CD8-positive, alpha-beta memory T cell (primary cell): ENCODE measurements at regions not wholly inside any gene's neighbourhood (a gene's known extent, or its start where the extent isn't known, plus 50 kb on each side); places are given as distances from the start of the nearest gene placed in this dataset.

Experiments used
- CTCF ChIA-PET: fragments of 350-600 bp; sonication (Branson Sonifier 250); formaldehyde crosslinking; loops from one replicate; lab custom pipeline; 2021; ENCODE audit warnings: antibody characterized with exemption; lab: Charles Lee
- POLR2A ChIA-PET: fragments of 350-600 bp; sonication (Branson Sonifier 250); formaldehyde crosslinking; loops from one replicate; lab custom pipeline; 2021; ENCODE audit warnings: antibody characterized with exemption; lab: Charles Lee
- DNase-seq, 5 donors: peaks; one replicate each; pipeline versions ENCODE4 v3.0.0 to v3.0.0-alpha.2; 2020 to 2022; ENCODE audit warnings: mixed read lengths in 1 of 5
- H3K27ac ChIP-seq: one replicate; pipeline ENCODE4 v1.7.0; 2013; ENCODE audit warnings: low read depth, mild to moderate bottlenecking, low read length, moderate library complexity
- H3K27me3 ChIP-seq: 2 replicates; pipeline ENCODE4 v1.7.0; 2013; ENCODE audit warnings: low read length, mild to moderate bottlenecking; ENCODE audit not compliant: insufficient read depth, poor library complexity, severe bottlenecking
- H3K36me3 ChIP-seq: 2 replicates; pipeline ENCODE4 v1.7.0; 2013; ENCODE audit warnings: mild to moderate bottlenecking, low read length, moderate library complexity; ENCODE audit not compliant: insufficient read depth
- H3K4me1 ChIP-seq: 2 replicates; pipeline ENCODE4 v1.7.0; 2013; ENCODE audit warnings: mild to moderate bottlenecking, low read length, moderate library complexity; ENCODE audit not compliant: insufficient read depth
- H3K4me3 ChIP-seq: 2 replicates; pipeline ENCODE4 v1.7.0; 2013; ENCODE audit warnings: mild to moderate bottlenecking, low read length
- H3K9me3 ChIP-seq: 2 replicates; pipeline ENCODE4 v1.7.0; 2013; ENCODE audit warnings: mild to moderate bottlenecking, low read length
- H3K27ac Mint-ChIP-seq, 8 donors: one replicate each; pipeline ENCODE4 v1.8.0; 2020 to 2021; ENCODE audit warnings: mixed read lengths in 8 of 8, mild to moderate bottlenecking in 6 of 8, inconsistent platforms in 3 of 8, moderate library complexity in 3 of 8
- H3K27me3 Mint-ChIP-seq, 2 donors: one replicate each; pipeline ENCODE4 v1.8.0; 2020 to 2021; ENCODE audit warnings: mixed read lengths in 2 of 2, mild to moderate bottlenecking in 1 of 2, moderate library complexity in 1 of 2
- H3K36me3 Mint-ChIP-seq, 3 donors: one replicate each; pipeline ENCODE4 v1.8.0; 2020 to 2021; ENCODE audit warnings: mixed read lengths in 3 of 3, inconsistent platforms in 1 of 3, mild to moderate bottlenecking in 1 of 3
- H3K4me1 Mint-ChIP-seq, 3 donors: one replicate each; pipeline ENCODE4 v1.8.0; 2020 to 2021; ENCODE audit warnings: mixed read lengths in 3 of 3, inconsistent platforms in 1 of 3, mild to moderate bottlenecking in 1 of 3
- H3K4me3 Mint-ChIP-seq, 7 donors: one replicate each; pipeline ENCODE4 v1.8.0; 2020 to 2021; ENCODE audit warnings: mixed read lengths in 7 of 7, mild to moderate bottlenecking in 6 of 7, moderate library complexity in 4 of 7, inconsistent platforms in 2 of 7
- H3K9me3 Mint-ChIP-seq, 5 donors: one replicate each; pipeline ENCODE4 v1.8.0; 2020 to 2022; ENCODE audit warnings: mixed read lengths in 5 of 5, mild to moderate bottlenecking in 3 of 5, moderate library complexity in 2 of 5, inconsistent platforms in 1 of 5

- CTCF ChIA-PET, result interaction anchor here (2.0 kb wide), 1 partner anchor 11 kb away, joined by 4 read pairs; no protein-coding TSS in a partner anchor
- no peak overlapping the region for H3K27ac ChIP-seq
- no peak for DNase-seq
- Mint-ChIP-seq H3K36me3 (no peaks in the 10 kb centered on the region), H3K4me1 (no peaks in the 10 kb centered on the region), H3K27me3 (peaks cover 4 to 34% of the 10 kb centered on the region in 2 donors), H3K27ac (no peak overlapping the region), H3K4me3 (no peak overlapping the region), H3K9me3 (no peaks in the 10 kb centered on the region)
- H3K4me3 ChIP-seq, result no peak overlapping the region
- H3K36me3 ChIP-seq, result no peaks in the 10 kb centered on the region
- no peaks in the 10 kb centered on the region for H3K9me3 ChIP-seq
- no peaks in the 10 kb centered on the region for H3K4me1 ChIP-seq
- POLR2A ChIA-PET, result no interaction called here
- no peaks in the 10 kb centered on the region for H3K27me3 ChIP-seq
Observed at GRCh38 chr6:8207869-8208191, 105.5 kb upstream of the EEF1E1 start.

GRCh38 chr6:8207191-8207868, 105.0 kb upstream of the EEF1E1 start:
- POLR2A ChIA-PET, result no interaction called here
- Histone ChIP-seq H3K36me3 (no peaks in the 10 kb centered on the region), H3K27me3 (no peaks in the 10 kb centered on the region), H3K9me3 (no peaks in the 10 kb centered on the region), H3K27ac (no peak overlapping the region), H3K4me3 (no peak overlapping the region), H3K4me1 (no peaks in the 10 kb centered on the region)
- no peaks in the 10 kb centered on the region for H3K9me3 Mint-ChIP-seq
- DNase-seq, result no peak
- no peak overlapping the region for H3K27ac Mint-ChIP-seq
- CTCF ChIA-PET, result interaction anchor here (2.0 kb wide), 1 partner anchor 12 kb away, joined by 4 read pairs; no protein-coding TSS in a partner anchor
- no peaks in the 10 kb centered on the region for H3K36me3 Mint-ChIP-seq
- no peaks in the 10 kb centered on the region for H3K4me1 Mint-ChIP-seq
- peaks cover 4 to 34% of the 10 kb centered on the region in 2 donors for H3K27me3 Mint-ChIP-seq
- no peak overlapping the region for H3K4me3 Mint-ChIP-seq

GRCh38 chr6:8203337-8203736, 101.0 kb upstream of the EEF1E1 start:
- Mint-ChIP-seq H3K9me3 (peaks cover 0 to 2% (median 0%) of the 10 kb centered on the region in 5 donors), H3K27ac (no peak overlapping the region), H3K4me3 (no peak overlapping the region), H3K27me3 (peaks cover 7 to 25% of the 10 kb centered on the region in 2 donors), H3K36me3 (no peaks in the 10 kb centered on the region), H3K4me1 (no peaks in the 10 kb centered on the region)
- CTCF ChIA-PET, result no interaction called here
- Histone ChIP-seq H3K27ac (no peak overlapping the region), H3K9me3 (no peaks in the 10 kb centered on the region), H3K27me3 (no peaks in the 10 kb centered on the region), H3K4me3 (no peak overlapping the region), H3K4me1 (no peaks in the 10 kb centered on the region), H3K36me3 (no peaks in the 10 kb centered on the region)
- no peak for DNase-seq
- POLR2A ChIA-PET, result no interaction called here

DNA sequence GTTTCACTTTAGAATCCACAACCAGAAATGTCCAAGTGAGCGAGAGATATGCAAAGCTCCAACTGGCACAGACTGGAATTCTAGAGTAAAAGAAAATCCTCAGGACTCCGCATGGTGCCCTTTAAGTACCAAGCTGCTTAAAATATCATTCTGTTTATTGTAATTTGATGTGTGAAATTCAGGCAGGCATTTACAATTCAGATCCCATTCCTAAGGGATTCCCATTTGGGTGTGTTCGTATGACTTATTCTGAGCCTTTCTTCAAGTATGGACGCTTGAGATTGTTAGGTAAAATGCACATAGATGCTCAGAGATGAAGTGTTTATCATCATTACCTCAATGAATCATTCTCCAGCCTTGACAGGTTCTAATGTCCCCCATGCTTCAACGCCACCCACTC, 99.3 kb upstream of the EEF1E1 start:
- H3K36me3 Mint-ChIP-seq, result no peaks in the 10 kb centered on the region
- H3K9me3 Mint-ChIP-seq, result peaks cover 0 to 2% (median 0%) of the 10 kb centered on the region in 5 donors
- H3K4me1 ChIP-seq, result no peaks in the 10 kb centered on the region

GRCh38 chr6:8200255-8200654, 97.9 kb upstream of the EEF1E1 start:
- H3K36me3 Mint-ChIP-seq, result no peaks in the 10 kb centered on the region
- CTCF ChIA-PET, result interaction anchor here (1.1 kb wide), 1 partner anchor 19 kb away, joined by 3 read pairs; no protein-coding TSS in a partner anchor
- Histone ChIP-seq H3K4me3 (no peak overlapping the region), H3K27ac (no peak overlapping the region), H3K9me3 (no peaks in the 10 kb centered on the region), H3K36me3 (no peaks in the 10 kb centered on the region), H3K27me3 (no peaks in the 10 kb centered on the region), H3K4me1 (no peaks in the 10 kb centered on the region)
- no peak overlapping the region for H3K27ac Mint-ChIP-seq
- H3K27me3 Mint-ChIP-seq, result peaks cover 5 to 29% of the 10 kb centered on the region in 2 donors
- no peak for DNase-seq
- H3K9me3 Mint-ChIP-seq, result peaks cover 0 to 2% (median 0%) of the 10 kb centered on the region in 5 donors
- H3K4me3 Mint-ChIP-seq, result no peak overlapping the region
- H3K4me1 Mint-ChIP-seq, result no peaks in the 10 kb centered on the region
- POLR2A ChIA-PET, result no interaction called here

More for the DNA sequence above, 99.3 kb upstream of the EEF1E1 start:
- Histone ChIP-seq H3K4me3 (no peak overlapping the region), H3K27me3 (no peaks in the 10 kb centered on the region), H3K27ac (no peak overlapping the region), H3K36me3 (no peaks in the 10 kb centered on the region), H3K9me3 (no peaks in the 10 kb centered on the region)
- Mint-ChIP-seq H3K27ac (no peak overlapping the region), H3K4me3 (no peak overlapping the region), H3K27me3 (peaks cover 5 to 29% of the 10 kb centered on the region in 2 donors), H3K4me1 (no peaks in the 10 kb centered on the region)
- ChIA-PET CTCF (no interaction called here), POLR2A (no interaction called here)
- DNase-seq, result no peak

GRCh38 chr6:8195714-8196102, 93.4 kb upstream of the EEF1E1 start:
- Mint-ChIP-seq H3K4me3 (no peak overlapping the region), H3K4me1 (no peaks in the 10 kb centered on the region), H3K9me3 (peaks cover 0 to 2% (median 0%) of the 10 kb centered on the region in 5 donors), H3K27ac (no peak overlapping the region), H3K36me3 (no peaks in the 10 kb centered on the region), H3K27me3 (peaks cover 3 to 17% of the 10 kb centered on the region in 2 donors)
- no peaks in the 10 kb centered on the region for H3K4me1 ChIP-seq
- H3K36me3 ChIP-seq, result no peaks in the 10 kb centered on the region
- H3K27ac ChIP-seq, result no peak overlapping the region
- H3K4me3 ChIP-seq, result no peak overlapping the region
- no peaks in the 10 kb centered on the region for H3K9me3 ChIP-seq
- DNase-seq, result no peak
- ChIA-PET POLR2A (no interaction called here), CTCF (interaction anchor here (1.7 kb wide), 1 partner anchor 24 kb away, joined by 4 read pairs; no protein-coding TSS in a partner anchor)
- no peaks in the 10 kb centered on the region for H3K27me3 ChIP-seq

DNA sequence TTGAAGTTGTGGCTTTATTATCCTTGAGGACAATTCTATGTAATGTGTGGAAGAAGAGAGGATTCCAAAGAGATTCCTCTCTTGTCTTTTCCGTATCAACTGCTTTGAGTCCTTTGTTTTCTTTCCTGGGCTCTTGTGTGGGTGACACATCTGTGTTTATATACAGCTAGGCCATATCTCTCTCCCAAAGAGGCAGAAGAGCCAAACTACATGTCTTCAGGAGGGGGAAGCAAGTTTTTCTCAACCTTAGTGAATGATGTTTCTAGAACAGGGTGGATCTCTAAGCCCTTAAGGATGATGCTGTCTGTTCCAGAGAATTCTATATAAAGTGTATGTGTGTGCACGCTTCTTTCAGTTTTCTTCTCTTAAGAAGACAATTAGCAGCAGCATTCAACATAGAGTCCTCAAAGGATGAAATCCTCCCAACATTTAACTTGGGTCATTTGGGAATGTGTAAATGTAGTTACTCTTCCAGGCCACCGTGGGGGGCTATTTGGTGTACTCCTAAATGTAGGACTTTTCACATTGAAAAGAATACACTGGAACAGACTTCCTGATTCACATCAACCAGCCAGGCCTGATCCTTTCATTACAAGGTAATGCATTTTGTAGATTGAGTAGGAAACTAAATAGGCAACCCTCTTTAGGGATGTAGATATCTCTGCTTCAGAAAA, 92.8 kb upstream of the EEF1E1 start:
- ChIA-PET CTCF (no interaction called here), POLR2A (no interaction called here)
- H3K4me1 Mint-ChIP-seq, result no peaks in the 10 kb centered on the region
- H3K27me3 Mint-ChIP-seq, result peaks cover 4 to 23% of the 10 kb centered on the region in 2 donors
- no peak for DNase-seq
- H3K27ac ChIP-seq, result no peak overlapping the region
- no peak overlapping the region for H3K27ac Mint-ChIP-seq
- H3K4me1 ChIP-seq, result no peaks in the 10 kb centered on the region
- no peaks in the 10 kb centered on the region for H3K36me3 ChIP-seq
- peaks cover 0 to 2% (median 0%) of the 10 kb centered on the region in 5 donors for H3K9me3 Mint-ChIP-seq
- H3K36me3 Mint-ChIP-seq, result no peaks in the 10 kb centered on the region
- no peaks in the 10 kb centered on the region for H3K27me3 ChIP-seq
- no peaks in the 10 kb centered on the region for H3K9me3 ChIP-seq
- H3K4me3 ChIP-seq, result no peak overlapping the region
- no peak overlapping the region for H3K4me3 Mint-ChIP-seq

DNA sequence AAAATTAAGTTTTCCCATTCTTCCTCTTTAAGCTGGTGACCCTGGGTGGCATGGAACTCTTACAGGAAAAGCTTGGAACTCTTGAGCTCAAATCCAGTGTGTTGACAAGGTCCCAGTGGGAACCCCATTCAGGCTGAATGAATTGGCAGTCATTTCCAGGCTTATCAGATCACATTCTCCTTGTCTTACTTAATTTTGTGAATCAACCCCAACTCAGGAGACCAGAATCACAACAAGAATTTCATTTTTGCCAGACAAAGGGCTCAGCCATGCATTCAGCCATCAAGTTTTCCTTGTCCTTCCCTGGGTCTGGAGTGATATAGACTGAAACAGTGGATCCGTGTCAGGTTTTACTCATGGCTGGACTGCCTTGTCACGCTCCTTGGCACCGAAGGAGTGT, 92.1 kb upstream of the EEF1E1 start:
- H3K4me3 ChIP-seq, result no peak overlapping the region
- no peaks in the 10 kb centered on the region for H3K9me3 ChIP-seq
- Mint-ChIP-seq H3K9me3 (peaks cover 0 to 2% (median 0%) of the 10 kb centered on the region in 5 donors), H3K27ac (no peak overlapping the region), H3K4me3 (no peak overlapping the region), H3K4me1 (no peaks in the 10 kb centered on the region), H3K27me3 (peaks cover 4 to 22% of the 10 kb centered on the region in 2 donors), H3K36me3 (no peaks in the 10 kb centered on the region)
- DNase-seq, result no peak
- no peaks in the 10 kb centered on the region for H3K36me3 ChIP-seq
- H3K4me1 ChIP-seq, result no peaks in the 10 kb centered on the region
- H3K27me3 ChIP-seq, result no peaks in the 10 kb centered on the region
- H3K27ac ChIP-seq, result no peak overlapping the region
- CTCF ChIA-PET, result no interaction called here
- POLR2A ChIA-PET, result no interaction called here
